Right cardiac atrium (tissue), 5 donors: ENCODE measurements at regions not wholly inside any gene's neighbourhood (a gene's known extent, or its start where the extent isn't known, plus 50 kb on each side); places are given as distances from the start of the nearest gene placed in this dataset.

Experiments used
- ATAC-seq, 2 donors: fragments of 200-7000 bp; cut with Tn5 transposase; one replicate each; pipeline versions ENCODE4 v1.8.0 to v1.9.1; 2020; ENCODE audit warnings: moderate library complexity in 2 of 2, mild to moderate bottlenecking in 1 of 2
- DNase-seq, 3 donors: peaks; one replicate each; pipeline ENCODE4 v3.0.0-alpha.2; 2020
- H3K27ac ChIP-seq: one replicate; pipeline ENCODE4 v1.5.1; 2013; ENCODE audit warnings: mild to moderate bottlenecking, low read length, control low read depth, moderate library complexity
- H3K27me3 ChIP-seq: one replicate; pipeline ENCODE4 v1.6.1; 2013; ENCODE audit not compliant: control insufficient read depth, insufficient read depth
- H3K4me1 ChIP-seq: one replicate; pipeline ENCODE4 v1.6.1; 2013; ENCODE audit warnings: low read length; ENCODE audit not compliant: control insufficient read depth, insufficient read depth
- H3K4me3 ChIP-seq: one replicate; pipeline ENCODE4 v1.5.1; 2013; ENCODE audit warnings: low read length, control low read depth
- H3K9me3 ChIP-seq: one replicate; pipeline ENCODE4 v1.6.1; 2013; ENCODE audit warnings: low read length; ENCODE audit not compliant: control insufficient read depth
- WGBS: extraction: QIAGEN DNeasy Blood & Tissue Kit; methylation state at CpG from one replicate; pipeline ENCODE4 v1.1.7; 2013; 5-methylcytosine and 5-hydroxymethylcytosine counted together
- intact Hi-C, 4 donors: fragments of 100-400 bp; cut with DNase I; formaldehyde crosslinking; loops; one replicate each; pipeline versions ENCODE4 v1.11.0 to v1.14.0; 2022 to 2023
- donor health status: healthy with polysubstance abuse.
- donor health status: DM: no; HTN: yes; CAD: no.
- donor health status: DM: no; HTN: no; CAD: no.
- donor health status: DM: no; HTN: yes; CAD: no; lungs with severe emphysema.
- donor health status: DM: yes; HTN: yes; CAD: no.

- no peak for ATAC-seq
These were observed 322.0 kb upstream of the SEMA3D start for GRCh38 chr7:85508642-85509410.

GRCh38 chr7:85498031-85498430 is 311.2 kb upstream of the SEMA3D start:
- DNase-seq, result no peak
- no peak for ATAC-seq
- intact Hi-C loops, result no loop called here
- Histone ChIP-seq H3K27me3 (no peaks in the 10 kb centered on the region), H3K9me3 (peaks cover 1% of the 10 kb centered on the region), H3K4me1 (no peaks in the 10 kb centered on the region), H3K4me3 (no peak overlapping the region), H3K27ac (no peak overlapping the region)

More at GRCh38 chr7:85508642-85509410, 322.0 kb upstream of the SEMA3D start:
- Histone ChIP-seq H3K27ac (no peak overlapping the region), H3K4me1 (no peaks in the 10 kb centered on the region), H3K27me3 (no peaks in the 10 kb centered on the region), H3K9me3 (no peaks in the 10 kb centered on the region), H3K4me3 (no peak overlapping the region)
- no peak for DNase-seq
- intact Hi-C loops, result no loop called here
- 72% methylated on average over 4 of the region's 4 CpGs for WGBS

GRCh38 chr7:85489498-85489897 is 302.6 kb upstream of the SEMA3D start:
- ATAC-seq, result no peak
- H3K4me1 ChIP-seq, result no peaks in the 10 kb centered on the region
- 74% methylated on average over 3 of the region's 3 CpGs for WGBS
- no peak overlapping the region for H3K27ac ChIP-seq
- H3K4me3 ChIP-seq, result no peak overlapping the region
- H3K27me3 ChIP-seq, result no peaks in the 10 kb centered on the region
- no peaks in the 10 kb centered on the region for H3K9me3 ChIP-seq
- intact Hi-C loops, result no loop called here
- no peak for DNase-seq

- 96% methylated on average over 1 of the region's 1 CpG for WGBS
- DNase-seq, result no peak
- Histone ChIP-seq H3K27me3 (no peaks in the 10 kb centered on the region), H3K4me1 (no peaks in the 10 kb centered on the region), H3K4me3 (no peak overlapping the region), H3K27ac (no peak overlapping the region), H3K9me3 (no peaks in the 10 kb centered on the region)
- intact Hi-C loops, result no loop called here
- ATAC-seq, result no peak
These were observed 301.6 kb upstream of the SEMA3D start for GRCh38 chr7:85488406-85488805.

GRCh38 chr7:85483177-85483576 is 296.3 kb upstream of the SEMA3D start:
- no peaks in the 10 kb centered on the region for H3K4me1 ChIP-seq
- no peak overlapping the region for H3K27ac ChIP-seq
- no peak overlapping the region for H3K4me3 ChIP-seq
- H3K9me3 ChIP-seq, result no peaks in the 10 kb centered on the region
- intact Hi-C loops, result no loop called here
- 38% methylated on average over 1 of the region's 1 CpG for WGBS
- DNase-seq (no peak), ATAC-seq (no peak)
- no peaks in the 10 kb centered on the region for H3K27me3 ChIP-seq

- 90% methylated on average over 1 of the region's 1 CpG for WGBS
- ATAC-seq, result no peak
- DNase-seq, result no peak
These were observed 293.8 kb upstream of the SEMA3D start for GRCh38 chr7:85480666-85481065.

GRCh38 chr7:85479918-85480643 is 293.2 kb upstream of the SEMA3D start:
- 51% methylated on average over 5 of the region's 5 CpGs for WGBS
- Histone ChIP-seq H3K27me3 (no peaks in the 10 kb centered on the region), H3K27ac (no peak overlapping the region), H3K4me3 (no peak overlapping the region), H3K4me1 (no peaks in the 10 kb centered on the region), H3K9me3 (no peaks in the 10 kb centered on the region)
- no peak for ATAC-seq
- no peak for DNase-seq
- intact Hi-C loops, result no loop called here

More at GRCh38 chr7:85480666-85481065, 293.8 kb upstream of the SEMA3D start:
- no peaks in the 10 kb centered on the region for H3K4me1 ChIP-seq
- intact Hi-C loops, result no loop called here
- no peak overlapping the region for H3K4me3 ChIP-seq
- H3K27ac ChIP-seq, result no peak overlapping the region
- no peaks in the 10 kb centered on the region for H3K27me3 ChIP-seq
- H3K9me3 ChIP-seq, result no peaks in the 10 kb centered on the region

- H3K9me3 ChIP-seq, result no peaks in the 10 kb centered on the region
- peak in 1 of 3 donors; percentile 4 for DNase-seq
These were observed 291.7 kb upstream of the SEMA3D start for GRCh38 chr7:85478530-85478929.

GRCh38 chr7:85475476-85475875 is 288.6 kb upstream of the SEMA3D start:
- Histone ChIP-seq H3K9me3 (no peaks in the 10 kb centered on the region), H3K4me3 (no peak overlapping the region), H3K27ac (no peak overlapping the region), H3K27me3 (no peaks in the 10 kb centered on the region), H3K4me1 (no peaks in the 10 kb centered on the region)
- DNase-seq, result no peak
- intact Hi-C loops, result no loop called here
- 91% methylated on average over 2 of the region's 2 CpGs for WGBS
- ATAC-seq, result no peak

More at GRCh38 chr7:85478530-85478929, 291.7 kb upstream of the SEMA3D start:
- Histone ChIP-seq H3K27me3 (no peaks in the 10 kb centered on the region), H3K27ac (no peak overlapping the region), H3K4me1 (no peaks in the 10 kb centered on the region), H3K4me3 (no peak overlapping the region)
- ATAC-seq, result no peak
- intact Hi-C loops, result no loop called here
- WGBS, result 74% methylated on average over 5 of the region's 5 CpGs

- WGBS, result 77% methylated on average over 5 of the region's 5 CpGs
- Histone ChIP-seq H3K9me3 (no peaks in the 10 kb centered on the region), H3K27ac (no peak overlapping the region), H3K27me3 (no peaks in the 10 kb centered on the region), H3K4me3 (no peak overlapping the region), H3K4me1 (no peaks in the 10 kb centered on the region)
- intact Hi-C loops, result no loop called here
- DNase-seq, result no peak
- no peak for ATAC-seq
These were observed 288.2 kb upstream of the SEMA3D start for GRCh38 chr7:85475071-85475470.

GRCh38 chr7:85474234-85474633 is 287.4 kb upstream of the SEMA3D start:
- no peak overlapping the region for H3K4me3 ChIP-seq
- H3K27me3 ChIP-seq, result no peaks in the 10 kb centered on the region
- no peaks in the 10 kb centered on the region for H3K4me1 ChIP-seq
- H3K9me3 ChIP-seq, result no peaks in the 10 kb centered on the region
- H3K27ac ChIP-seq, result no peak overlapping the region
- no peak for ATAC-seq
- WGBS, result 73% methylated on average over 2 of the region's 2 CpGs
- DNase-seq, result no peak
- intact Hi-C loops, result no loop called here
